ENCODE measurements at regions not wholly inside any gene's neighbourhood (a gene's known extent, or its start where the extent isn't known, plus 50 kb on each side); places are given as distances from the start of the nearest gene placed in this dataset.

GRCh38 chr7:25834050-25834449 is 317.9 kb upstream of the NFE2L3 start:
- DNase-seq (ENCODE audit: low spot score) (no peak), FAIRE-seq (no peak)

DNA sequence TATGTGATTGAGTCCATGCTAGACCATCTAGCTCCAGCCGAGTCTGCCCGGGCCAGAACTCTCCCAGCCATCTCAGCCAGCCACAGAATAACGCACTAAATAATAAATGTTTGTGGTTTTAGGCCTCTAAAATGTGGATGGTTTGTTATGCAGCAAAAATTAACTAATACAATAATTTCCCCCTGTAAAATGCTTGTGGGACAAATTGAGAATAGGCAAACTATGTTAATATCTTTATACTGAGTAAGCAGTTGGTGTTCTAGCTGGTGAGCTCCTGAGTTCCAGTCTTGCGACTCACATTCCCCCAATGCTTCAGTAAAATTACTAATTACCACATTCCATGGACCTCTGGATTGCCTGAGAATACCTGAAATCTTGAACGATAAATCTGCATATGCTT is 316.8 kb upstream of the NFE2L3 start:
- peak; percentile 94 for FAIRE-seq
- peak; percentile 85 for DNase-seq (ENCODE audit: low spot score)

DNA sequence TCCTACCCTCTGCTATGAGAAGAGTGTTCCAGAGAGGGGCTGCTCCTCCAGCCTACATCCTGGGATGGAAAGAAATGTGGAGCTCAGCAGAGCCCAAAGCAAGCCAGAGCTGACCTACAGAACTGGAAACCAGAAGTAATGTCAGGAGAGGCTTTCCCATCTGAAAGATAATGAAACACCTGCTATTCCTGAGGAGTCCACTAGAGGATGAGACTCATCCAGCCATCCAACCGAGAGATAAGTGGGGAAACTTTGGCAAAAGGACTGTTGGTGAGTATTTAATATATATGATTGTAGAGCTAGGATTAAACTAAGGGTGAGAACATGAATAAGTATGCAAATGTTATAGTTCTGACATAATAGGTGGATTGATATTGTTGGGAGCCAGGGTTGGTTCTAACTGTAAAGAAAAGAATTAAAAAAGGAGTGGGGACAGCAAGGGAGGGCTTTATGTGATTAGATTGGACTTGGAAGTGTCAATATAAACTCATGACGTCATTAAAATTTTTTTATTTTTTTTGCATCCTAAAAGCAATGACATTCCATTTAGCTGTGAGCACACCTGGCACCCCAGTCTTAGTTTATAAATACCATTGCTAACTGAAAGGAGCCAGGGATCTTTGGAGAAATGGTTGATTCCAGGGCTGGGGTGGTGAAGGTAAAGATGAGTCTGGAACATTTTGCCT is 312.8 kb upstream of the NFE2L3 start:
- DNase-seq (ENCODE audit: low spot score) (no peak), FAIRE-seq (peak; percentile 38)

DNA sequence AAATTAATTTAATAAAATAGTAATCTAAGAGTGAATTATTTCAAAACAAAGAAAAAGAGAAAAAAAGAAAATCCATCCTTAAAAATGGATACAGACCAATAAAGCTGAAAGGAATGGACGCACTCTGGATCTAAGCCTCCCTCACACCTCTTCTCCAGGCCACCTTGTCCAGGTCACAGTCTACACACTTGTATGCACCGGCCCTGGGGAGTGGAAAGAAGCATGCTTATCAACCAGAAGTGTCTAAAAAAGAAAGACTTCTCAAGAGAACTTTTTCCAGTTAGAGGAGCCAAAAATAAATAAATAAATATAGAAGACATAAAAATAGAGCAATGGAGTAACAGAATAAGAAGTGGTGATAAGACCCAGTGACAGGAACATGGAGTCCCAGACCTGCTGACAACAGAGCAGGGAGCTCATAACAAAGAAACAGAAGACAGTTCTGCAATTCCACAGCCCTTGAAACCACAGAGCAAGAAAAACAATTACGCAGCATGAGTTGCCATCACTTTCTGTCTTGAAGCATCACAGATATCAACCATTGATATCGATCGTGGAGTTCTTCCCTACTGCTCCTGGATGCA is 311.7 kb upstream of the NFE2L3 start:
- DNase-seq (ENCODE audit: low spot score) (no peak), FAIRE-seq (no peak)

DNA sequence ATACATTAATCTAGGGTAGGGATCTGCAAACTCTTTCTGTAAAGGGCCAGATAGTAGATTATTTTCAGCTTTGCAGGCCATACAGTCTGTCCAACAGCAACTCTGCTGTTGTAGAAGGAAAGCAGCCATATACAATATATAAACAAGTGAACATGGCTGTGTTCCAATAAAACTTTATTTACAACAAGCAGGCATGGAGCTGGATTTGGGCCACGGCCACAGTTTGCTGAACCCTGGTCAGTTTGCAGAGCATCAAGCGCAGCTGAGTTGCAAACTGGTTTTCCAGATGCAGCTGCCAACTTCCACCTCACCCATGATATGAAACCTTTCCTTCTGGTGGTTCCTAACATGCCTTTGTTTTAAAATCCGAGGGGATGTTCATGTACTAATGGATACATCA is 310.4 kb upstream of the NFE2L3 start:
- FAIRE-seq (no peak), DNase-seq (ENCODE audit: low spot score) (no peak)

GRCh38 chr7:25842201-25842733 is 309.7 kb upstream of the NFE2L3 start:
- no peak for FAIRE-seq

GRCh38 chr7:25843467-25843866 is 308.5 kb upstream of the NFE2L3 start:
- no peak for FAIRE-seq
- DNase-seq (ENCODE audit: low spot score), result no peak

More at GRCh38 chr7:25842201-25842733, 309.7 kb upstream of the NFE2L3 start:
- DNase-seq (ENCODE audit: low spot score), result no peak

GRCh38 chr7:25844102-25844870 is 307.7 kb upstream of the NFE2L3 start:
- peak; percentile 45 for FAIRE-seq
- no peak for DNase-seq (ENCODE audit: low spot score)

GRCh38 chr7:25845464-25845863 is 306.5 kb upstream of the NFE2L3 start:
- DNase-seq (ENCODE audit: low spot score) (no peak), FAIRE-seq (no peak)

DNA sequence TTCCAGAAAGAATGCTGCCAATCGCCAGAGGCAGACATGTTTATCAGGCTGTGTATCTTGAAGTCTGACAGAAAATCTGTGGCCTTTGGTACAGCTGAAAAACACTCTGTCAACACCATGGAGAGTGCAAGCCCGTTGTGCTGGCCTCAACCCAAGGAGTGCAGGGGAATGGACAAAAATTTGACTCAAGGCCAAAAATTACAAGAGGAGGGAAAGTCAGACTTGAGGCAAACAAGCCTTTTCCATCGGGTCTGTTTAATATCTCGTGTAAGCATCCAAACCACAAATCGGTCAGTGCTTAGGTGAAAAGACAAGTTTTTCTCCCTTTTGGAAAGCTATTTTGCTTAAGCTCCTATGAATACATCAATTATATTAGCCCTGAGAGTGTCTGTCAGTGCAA is 305.3 kb upstream of the NFE2L3 start:
- DNase-seq (ENCODE audit: low spot score), result peak; percentile 69
- FAIRE-seq, result peak; percentile 95

DNA sequence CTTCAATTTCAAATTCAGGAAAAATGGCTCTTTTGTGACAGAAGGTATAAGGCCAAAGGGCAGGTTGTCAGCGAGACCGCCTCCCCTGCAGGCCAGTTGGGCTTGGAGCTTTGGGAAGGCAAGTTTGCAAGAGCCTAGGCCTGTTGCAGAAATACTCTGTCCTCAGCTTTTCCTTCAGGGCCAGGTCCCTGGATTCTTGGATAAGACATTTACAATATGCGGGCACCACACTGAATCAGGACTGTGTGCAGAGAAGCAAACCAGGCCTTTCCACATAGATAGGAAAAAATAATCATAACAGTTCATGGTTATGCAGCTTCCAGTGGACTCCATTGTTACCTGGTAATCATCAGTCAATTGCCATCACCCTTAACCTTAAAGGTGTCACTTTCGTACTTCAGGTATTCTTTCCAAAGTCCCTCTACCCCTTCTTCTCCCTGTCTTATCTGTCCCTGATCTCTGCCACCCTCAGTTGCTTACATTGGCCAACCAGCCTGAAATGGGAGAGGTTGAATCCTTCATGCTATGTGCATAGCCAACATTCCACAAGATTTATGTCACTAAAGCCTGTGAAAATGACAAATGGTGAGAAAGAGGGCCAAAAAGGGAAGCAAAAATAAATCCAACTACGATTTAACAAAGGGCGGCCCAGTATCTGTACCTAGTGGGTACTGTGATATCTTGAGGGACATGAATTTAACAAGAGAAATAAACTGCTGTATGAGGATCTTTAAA is 304.5 kb upstream of the NFE2L3 start:
- DNase-seq (ENCODE audit: low spot score) (peak; percentile 85), FAIRE-seq (peak; percentile 97)

DNA sequence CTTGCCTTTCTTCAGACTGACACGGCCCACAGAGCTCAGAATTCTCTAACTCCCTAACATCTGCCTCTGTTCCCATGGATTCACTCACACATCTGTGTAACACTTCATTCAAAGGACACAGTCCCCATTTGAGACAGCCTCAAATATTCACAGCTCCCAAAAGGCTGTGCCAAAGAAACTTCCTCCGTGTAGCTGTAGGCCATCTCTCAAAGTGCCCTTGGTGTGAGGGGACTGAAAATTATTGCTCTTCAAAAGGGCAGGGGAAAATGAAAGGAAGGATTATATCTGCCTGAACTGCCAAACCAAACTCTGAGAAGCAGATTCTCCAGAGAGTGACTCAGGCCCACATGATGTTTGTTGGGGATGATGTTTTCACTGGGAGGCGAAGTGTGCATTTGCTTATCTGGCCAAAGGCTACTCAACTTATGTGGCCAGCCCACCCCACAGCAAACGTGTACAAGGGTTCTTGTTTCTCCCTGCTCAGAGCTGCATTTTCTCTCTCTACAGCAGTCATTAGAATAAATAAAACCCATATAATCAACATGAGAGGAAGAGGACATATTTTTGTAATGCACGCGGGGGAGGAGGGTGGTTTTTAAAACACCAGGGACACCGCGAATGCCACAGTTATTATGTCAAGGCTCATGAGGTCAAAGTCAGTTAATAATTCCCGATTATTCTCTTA is 302.4 kb upstream of the NFE2L3 start:
- DNase-seq (ENCODE audit: low spot score), result peak; percentile 92
- FAIRE-seq, result peak; percentile 98

DNA sequence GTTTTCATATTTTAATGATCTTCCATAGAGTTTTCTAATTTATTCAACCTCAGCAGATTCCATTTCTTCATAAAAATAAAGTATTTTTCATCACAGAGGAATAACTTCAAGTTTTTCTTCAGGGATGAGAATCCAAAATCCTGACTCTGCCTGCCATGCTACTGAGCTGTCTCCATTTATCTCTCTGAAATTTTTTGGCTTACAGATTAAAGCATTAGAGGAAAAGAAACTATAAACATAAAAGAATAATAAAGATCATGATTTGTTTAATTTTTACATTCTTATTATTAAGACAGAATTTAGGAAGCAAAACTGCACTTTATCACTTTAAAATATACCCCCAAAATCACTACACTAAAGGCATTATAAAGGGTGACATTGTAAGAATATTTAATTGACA is 301.8 kb upstream of the NFE2L3 start:
- no peak for DNase-seq (ENCODE audit: low spot score)
- no peak for FAIRE-seq

GRCh38 chr7:25850735-25851134 is 301.3 kb upstream of the NFE2L3 start:
- DNase-seq (ENCODE audit: low spot score) (no peak), FAIRE-seq (no peak)

DNA sequence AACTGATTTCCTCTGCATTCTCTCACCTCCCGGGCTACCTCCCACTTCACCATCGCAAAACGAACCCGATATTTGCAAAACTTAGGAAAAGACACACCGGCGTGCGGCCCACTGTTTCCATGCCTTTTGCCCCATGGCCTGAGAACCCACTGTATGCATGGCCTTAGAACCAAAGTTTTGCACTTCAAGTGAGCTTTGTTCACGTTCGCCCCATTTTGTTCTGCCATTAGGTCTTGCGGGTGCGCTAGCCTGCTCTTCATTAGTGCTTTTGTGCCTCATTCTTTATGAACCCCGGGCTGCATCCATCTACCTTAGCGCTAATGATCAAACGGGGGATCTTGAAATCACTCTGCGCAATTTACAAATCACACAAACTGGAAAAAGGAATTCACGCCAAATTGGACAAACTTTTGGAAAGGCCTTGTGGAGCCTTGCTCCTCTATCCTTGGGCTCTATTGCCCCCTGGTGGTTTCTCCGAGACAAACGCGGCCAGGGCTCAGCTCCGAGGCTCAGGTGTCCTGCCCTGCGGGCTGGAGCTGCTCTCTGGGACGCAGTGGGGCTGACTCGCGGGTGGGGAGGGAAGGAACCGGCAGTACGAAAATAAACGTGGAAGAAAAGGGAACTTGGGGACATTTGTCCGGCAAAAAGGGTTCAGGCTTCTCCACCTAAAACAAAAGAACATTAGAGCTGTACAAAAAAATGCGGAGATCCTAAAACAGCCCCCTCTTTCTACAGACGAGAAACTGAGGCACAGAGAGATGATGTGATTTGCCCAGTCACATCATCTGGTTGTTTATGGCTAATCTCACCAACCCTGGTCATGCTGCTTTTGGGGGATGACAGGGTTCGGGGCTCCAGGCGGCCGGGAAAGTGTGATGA is 300.4 kb upstream of the NFE2L3 start:
- DNase-seq (ENCODE audit: low spot score), result peak; percentile 79
- FAIRE-seq, result peak; percentile 84

DNA sequence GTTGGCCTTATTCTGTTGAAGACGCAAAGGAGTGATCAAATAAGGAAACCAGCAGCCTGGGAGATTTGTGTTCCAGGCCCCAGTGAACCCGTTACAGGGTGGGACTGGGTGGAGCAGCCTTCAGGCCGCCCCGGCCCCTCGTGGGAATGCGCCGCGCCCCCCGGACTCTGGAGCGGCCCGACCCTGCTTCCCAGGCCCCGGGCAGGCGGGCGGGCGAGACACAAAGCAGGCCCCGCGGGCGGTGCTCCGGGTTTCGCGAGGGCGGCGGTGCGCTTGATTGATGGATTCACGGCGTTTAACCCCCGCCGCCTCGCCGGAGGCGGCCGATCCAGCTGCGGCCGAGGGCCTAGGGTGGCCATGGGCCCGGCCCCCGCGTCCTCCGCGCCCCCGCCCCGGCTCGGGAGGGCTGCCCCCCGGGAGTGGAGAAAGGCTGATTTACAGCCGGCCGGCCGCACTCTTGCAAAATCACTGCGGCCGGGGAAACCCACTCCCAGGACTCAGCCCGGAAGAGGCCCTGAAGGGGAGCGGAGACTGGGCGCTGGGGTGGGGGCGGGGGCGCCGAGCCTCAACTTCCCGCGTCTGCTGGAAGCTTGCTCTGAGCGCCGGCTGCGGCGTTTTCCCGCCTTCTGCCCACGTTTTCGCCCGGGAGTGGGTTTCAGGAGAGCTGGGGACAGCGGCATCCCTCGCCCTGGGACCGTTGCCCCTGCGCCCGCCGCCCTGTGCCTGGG is 299.6 kb upstream of the NFE2L3 start:
- DNase-seq (ENCODE audit: low spot score) (peak; percentile 53), FAIRE-seq (no peak)

DNA sequence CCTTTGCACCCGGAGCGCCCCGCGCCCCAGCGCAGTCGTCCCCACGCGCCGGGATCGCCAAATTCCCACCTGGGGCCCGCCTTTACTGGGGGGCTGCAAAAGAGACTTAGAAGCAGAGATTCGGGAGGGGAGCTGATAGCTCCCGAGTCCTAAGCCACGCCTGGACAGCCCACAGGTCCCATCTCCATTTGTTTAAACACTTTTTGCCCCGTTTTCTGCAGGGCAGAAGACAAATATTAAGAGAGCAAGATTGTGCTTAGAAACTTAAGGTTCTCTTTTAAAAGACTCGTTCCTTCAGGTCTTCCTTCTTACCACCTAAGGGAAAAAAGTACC is 299.1 kb upstream of the NFE2L3 start:
- no peak for FAIRE-seq
- no peak for DNase-seq (ENCODE audit: low spot score)

DNA sequence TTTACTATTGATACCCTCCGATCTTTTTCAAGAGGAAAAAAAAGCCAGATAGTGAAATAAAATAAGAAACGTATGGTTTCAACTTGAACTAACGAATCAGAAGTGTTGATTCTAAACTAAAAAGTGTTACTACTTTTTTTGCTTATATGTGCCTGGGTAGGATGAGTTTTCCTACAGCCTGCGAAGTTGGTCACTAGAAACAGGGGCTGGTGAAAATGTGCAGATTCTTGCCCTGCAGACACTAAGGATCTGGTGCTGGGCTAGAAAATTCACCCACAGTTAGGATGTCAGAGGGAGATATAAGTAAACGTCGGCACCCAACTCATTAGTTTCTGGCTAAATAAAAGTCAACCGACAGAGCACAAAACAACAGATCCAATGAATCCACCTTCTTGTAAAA is 298.7 kb upstream of the NFE2L3 start:
- DNase-seq (ENCODE audit: low spot score), result no peak
- no peak for FAIRE-seq

GRCh38 chr7:25854059-25854458 is 297.9 kb upstream of the NFE2L3 start:
- FAIRE-seq, result no peak
- DNase-seq (ENCODE audit: low spot score), result no peak

All from RCC 7860 (cell line).